ENCODE measurements at regions not wholly inside any gene's neighbourhood (a gene's known extent, or its start where the extent isn't known, plus 50 kb on each side); places are given as distances from the start of the nearest gene placed in this dataset.

GRCh38 chr2:116416731-116417377, 1397.6 kb upstream of the DDX18 start:
- WGBS, 2 donors, result 50 to 53% methylated on average over 3 of the region's 3 CpGs
- DNase-seq (no peak), ATAC-seq (no peak)
- no peaks in the 10 kb centered on the region for H3K4me1 ChIP-seq
- H3K27ac ChIP-seq, result no peak overlapping the region
- no peak overlapping the region for H3K4me3 ChIP-seq
- H3K9me3 ChIP-seq, result no peaks in the 10 kb centered on the region
- no peaks in the 10 kb centered on the region for H3K27me3 ChIP-seq
- intact Hi-C loops (cut with DNase I), result no loop called here
- no peak for TF ChIP-seq POLR2A (IDR thresholded peaks at IDR 0.05)
- no peak for TF ChIP-seq CTCF (IDR thresholded peaks at IDR 0.05)
- no peaks in the 10 kb centered on the region for H3K36me3 ChIP-seq (replicated peaks in 1 of 2; ENCODE audit: insufficient read depth in 1 of 2, low read depth in 2 of 2)

- intact Hi-C loops (cut with DNase I), result no loop called here
- H3K36me3 ChIP-seq (replicated peaks in 1 of 2; ENCODE audit: insufficient read depth in 1 of 2, low read depth in 2 of 2), result no peaks in the 10 kb centered on the region
- H3K4me1 ChIP-seq, result no peaks in the 10 kb centered on the region
- DNase-seq (no peak), ATAC-seq (no peak)
- WGBS, 2 donors, result 25 to 38% methylated on average over 4 of the region's 4 CpGs
- TF ChIP-seq POLR2A (IDR thresholded peaks at IDR 0.05) (no peak), CTCF (IDR thresholded peaks at IDR 0.05) (no peak)
- H3K9me3 ChIP-seq, result no peaks in the 10 kb centered on the region
- no peak overlapping the region for H3K4me3 ChIP-seq
- no peak overlapping the region for H3K27ac ChIP-seq
- no peaks in the 10 kb centered on the region for H3K27me3 ChIP-seq
Observed at GRCh38 chr2:116435648-116436047, 1378.8 kb upstream of the DDX18 start.

- Histone ChIP-seq H3K4me3 (no peak overlapping the region), H3K27ac (no peak overlapping the region), H3K36me3 (replicated peaks in 1 of 2; ENCODE audit: insufficient read depth in 1 of 2, low read depth in 2 of 2) (no peaks in the 10 kb centered on the region), H3K4me1 (no peaks in the 10 kb centered on the region), H3K27me3 (no peaks in the 10 kb centered on the region), H3K9me3 (no peaks in the 10 kb centered on the region)
- ATAC-seq (no peak), DNase-seq (no peak)
- WGBS, 2 donors, result 38 to 43% methylated on average over 5 of the region's 5 CpGs
- TF ChIP-seq CTCF (IDR thresholded peaks at IDR 0.05), result no peak
- TF ChIP-seq POLR2A (IDR thresholded peaks at IDR 0.05), result no peak
- intact Hi-C loops (cut with DNase I), result no loop called here
Observed at GRCh38 chr2:116440104-116440653, 1374.3 kb upstream of the DDX18 start.

- intact Hi-C loops (cut with DNase I), result no loop called here
- no peak for TF ChIP-seq CTCF (IDR thresholded peaks at IDR 0.05)
- no peak for TF ChIP-seq POLR2A (IDR thresholded peaks at IDR 0.05)
- H3K36me3 ChIP-seq (replicated peaks in 1 of 2; ENCODE audit: insufficient read depth in 1 of 2, low read depth in 2 of 2), result no peaks in the 10 kb centered on the region
- H3K4me1 ChIP-seq, result no peaks in the 10 kb centered on the region
- no peaks in the 10 kb centered on the region for H3K27me3 ChIP-seq
- ATAC-seq (no peak), DNase-seq (no peak)
- H3K9me3 ChIP-seq, result no peaks in the 10 kb centered on the region
- H3K27ac ChIP-seq, result no peak overlapping the region
- 50 to 62% methylated on average over 3 of the region's 3 CpGs for WGBS, 2 donors
- H3K4me3 ChIP-seq, result no peak overlapping the region
Observed at GRCh38 chr2:116442418-116442817, 1372.1 kb upstream of the DDX18 start.

All from body of pancreas (tissue), 4 donors.